Spleen (tissue), 7 donors: ENCODE measurements at regions not wholly inside any gene's neighbourhood (a gene's known extent, or its start where the extent isn't known, plus 50 kb on each side); places are given as distances from the start of the nearest gene placed in this dataset.

Source experiments
- POLR2A ChIP-seq, 3 donors: fragments of 450-650 bp; IDR thresholded peaks; one replicate each; pipeline ENCODE4 v1.5.1; 2017; ENCODE audit warnings: antibody characterized with exemption in 3 of 3, mild to moderate bottlenecking in 1 of 3
- POLR2AphosphoS5 ChIP-seq, 3 donors: sonication (generic); formaldehyde crosslinking; IDR thresholded peaks; one replicate each; pipeline ENCODE4 v1.5.1; 2017; ENCODE audit warnings: antibody characterized with exemption in 3 of 3
- TF ChIP-seq, protein P1 (sequence below), 11 experiments: fragments of 200-600 bp in 7 of 11; fragments of 450-650 bp in 4 of 11; sonication (generic) in 4 of 11; IDR thresholded peaks in 8 of 11; conservative IDR thresholded peaks in 3 of 11; 1 replicate in 7 of 11; 2 replicates in 4 of 11; pipeline versions ENCODE4 v1.4.0 to v1.8.0; 2016 to 2021; ENCODE audit warnings: antibody characterized with exemption in 11 of 11, inconsistent platforms in 4 of 11, mild to moderate bottlenecking in 1 of 11
- donor health status: DM: no; HTN: no; CAD: no; lungs with moderate emphysema.
- donor health status: DM: no; HTN: no; CAD: no.
- donor health status: DM: no; HTN: no; CAD: no.

DNA sequence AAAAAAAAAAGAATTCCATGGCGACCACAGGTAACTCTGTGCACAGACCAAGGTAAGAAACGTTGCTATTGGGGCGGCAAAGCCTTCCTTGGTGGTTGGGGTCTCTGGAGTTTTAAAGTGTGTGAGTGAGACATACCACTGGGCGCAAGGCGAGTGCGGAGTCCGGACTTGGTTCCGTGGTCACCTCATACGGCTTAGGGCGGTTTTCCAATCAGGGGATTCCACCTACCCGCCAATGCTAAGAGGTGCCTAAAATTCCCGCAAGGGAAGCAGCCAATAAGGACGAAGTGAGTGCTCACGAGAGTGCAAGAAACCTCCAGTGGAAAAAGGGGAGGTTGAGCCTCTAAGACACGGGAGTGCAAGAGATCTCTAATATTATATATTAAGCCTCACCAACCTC is 68.6 kb upstream of the PRSS16 start:
- TF ChIP-seq, protein P1, sequence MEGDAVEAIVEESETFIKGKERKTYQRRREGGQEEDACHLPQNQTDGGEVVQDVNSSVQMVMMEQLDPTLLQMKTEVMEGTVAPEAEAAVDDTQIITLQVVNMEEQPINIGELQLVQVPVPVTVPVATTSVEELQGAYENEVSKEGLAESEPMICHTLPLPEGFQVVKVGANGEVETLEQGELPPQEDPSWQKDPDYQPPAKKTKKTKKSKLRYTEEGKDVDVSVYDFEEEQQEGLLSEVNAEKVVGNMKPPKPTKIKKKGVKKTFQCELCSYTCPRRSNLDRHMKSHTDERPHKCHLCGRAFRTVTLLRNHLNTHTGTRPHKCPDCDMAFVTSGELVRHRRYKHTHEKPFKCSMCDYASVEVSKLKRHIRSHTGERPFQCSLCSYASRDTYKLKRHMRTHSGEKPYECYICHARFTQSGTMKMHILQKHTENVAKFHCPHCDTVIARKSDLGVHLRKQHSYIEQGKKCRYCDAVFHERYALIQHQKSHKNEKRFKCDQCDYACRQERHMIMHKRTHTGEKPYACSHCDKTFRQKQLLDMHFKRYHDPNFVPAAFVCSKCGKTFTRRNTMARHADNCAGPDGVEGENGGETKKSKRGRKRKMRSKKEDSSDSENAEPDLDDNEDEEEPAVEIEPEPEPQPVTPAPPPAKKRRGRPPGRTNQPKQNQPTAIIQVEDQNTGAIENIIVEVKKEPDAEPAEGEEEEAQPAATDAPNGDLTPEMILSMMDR (IDR thresholded peaks at IDR 0.05 in 8 of 11, conservative IDR thresholded peaks at IDR 0.05 in 3 of 11), result no peak
- TF ChIP-seq POLR2AphosphoS5 (IDR thresholded peaks at IDR 0.05) (no peak), POLR2A (IDR thresholded peaks at IDR 0.05) (no peak)
